ENCODE measurements at regions not wholly inside any gene's neighbourhood (a gene's known extent, or its start where the extent isn't known, plus 50 kb on each side); places are given as distances from the start of the nearest gene placed in this dataset.

DNA sequence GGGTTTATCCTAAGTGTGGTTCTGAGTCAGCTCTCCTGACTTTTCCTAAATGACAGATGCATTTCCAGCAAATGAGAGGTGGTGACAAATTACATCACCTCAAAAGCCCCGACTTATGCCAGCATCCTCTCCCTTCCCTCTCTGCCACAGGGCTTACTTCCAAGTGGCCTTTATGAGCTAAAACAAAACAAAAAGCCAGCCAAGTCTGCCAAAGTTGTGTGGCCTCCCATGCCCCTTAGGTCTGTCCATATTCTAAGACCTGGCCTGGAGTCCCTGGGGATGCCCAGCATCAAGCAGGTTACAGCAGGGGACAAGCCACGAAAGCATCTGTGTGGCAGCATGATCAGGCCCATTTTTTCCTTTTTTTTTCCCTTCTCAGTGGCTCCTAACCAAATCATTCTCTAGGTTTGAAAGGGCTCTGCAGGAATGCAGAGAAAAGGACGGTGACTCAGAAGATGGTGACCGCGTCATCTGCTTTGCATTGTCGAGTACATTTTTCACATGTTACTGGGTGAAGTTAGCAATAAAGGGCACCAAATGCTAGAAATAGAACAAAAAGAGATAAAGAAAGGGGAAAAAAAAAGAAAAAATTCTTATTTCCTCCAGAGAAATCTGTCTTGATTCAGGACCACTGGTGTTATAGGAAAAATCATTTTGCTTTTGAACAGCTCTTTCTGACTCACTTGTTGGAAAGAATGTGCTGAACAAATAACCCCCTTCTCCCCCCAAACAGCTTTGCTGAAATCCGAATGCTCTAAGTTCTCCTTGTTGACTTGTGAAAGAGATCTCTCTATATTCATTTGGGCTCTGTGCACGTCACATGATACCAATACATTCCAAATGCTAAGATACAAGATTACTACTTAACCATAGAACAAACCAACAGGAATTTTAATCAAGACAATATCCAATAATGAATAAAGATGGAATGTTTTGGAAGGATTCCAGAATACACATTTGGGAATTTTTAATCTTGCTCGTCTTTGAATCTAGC is 178.7 kb downstream of the EN1 start:
- no peak overlapping the region for H3K4me3 ChIP-seq (ENCODE audit: low read length)
- no peak overlapping the region for H3K9ac ChIP-seq (ENCODE audit: low read length)
- no peak overlapping the region for H3K27ac ChIP-seq (ENCODE audit: low read depth, low read length)

DNA sequence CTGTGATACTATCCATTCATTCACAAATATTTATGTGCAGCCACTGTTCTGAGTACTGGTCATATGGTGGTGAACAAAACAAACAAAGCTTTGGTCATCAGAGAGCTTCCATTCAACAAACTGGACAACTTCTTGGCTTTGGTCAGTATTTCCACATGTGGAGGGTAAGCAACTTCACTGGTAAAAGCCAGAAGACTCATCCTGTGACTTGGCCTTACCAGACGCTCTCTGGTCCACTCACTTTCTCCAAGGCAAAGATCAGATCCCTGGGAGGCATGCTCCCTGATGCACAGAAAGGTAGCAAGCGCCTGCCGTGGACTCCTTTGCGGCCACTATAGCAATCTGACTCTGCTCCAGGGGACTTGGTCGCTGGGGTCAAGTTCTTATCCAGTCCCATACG is 179.5 kb downstream of the EN1 start:
- Histone ChIP-seq H3K4me1 (ENCODE audit: control insufficient read depth, insufficient read depth, low read length) (no peaks in the 10 kb centered on the region), H3K36me3 (ENCODE audit: control insufficient read depth, insufficient read depth, low read length) (no peaks in the 10 kb centered on the region), H3K27ac (ENCODE audit: low read depth, low read length) (no peak overlapping the region), H3K9ac (ENCODE audit: low read length) (no peak overlapping the region), H3K4me3 (ENCODE audit: low read length) (no peak overlapping the region), H3K27me3 (ENCODE audit: control insufficient read depth, insufficient read depth, low read length) (no peaks in the 10 kb centered on the region)

More for the DNA sequence above, 178.7 kb downstream of the EN1 start:
- Histone ChIP-seq H3K27me3 (ENCODE audit: control insufficient read depth, insufficient read depth, low read length) (no peaks in the 10 kb centered on the region), H3K36me3 (ENCODE audit: control insufficient read depth, insufficient read depth, low read length) (no peaks in the 10 kb centered on the region), H3K4me1 (ENCODE audit: control insufficient read depth, insufficient read depth, low read length) (no peaks in the 10 kb centered on the region)

DNA sequence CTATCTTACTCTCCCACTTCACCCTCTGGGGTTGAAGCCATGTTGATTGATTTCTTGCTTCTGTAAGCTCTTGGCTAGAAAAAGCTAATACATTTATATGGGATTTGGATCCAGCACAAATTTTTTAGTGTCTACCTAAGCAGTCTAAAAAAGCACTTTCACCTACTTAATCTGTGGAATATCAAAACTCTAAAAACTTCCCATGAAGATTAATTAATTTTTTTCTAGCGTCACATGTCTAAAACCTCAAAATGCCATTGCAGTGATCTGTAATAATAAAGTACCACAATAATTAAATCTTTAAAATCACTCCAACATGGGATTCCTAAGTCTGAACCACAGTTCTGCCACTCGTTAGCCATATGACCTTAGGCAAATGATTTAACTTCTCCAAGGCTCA is 180.1 kb downstream of the EN1 start:
- Histone ChIP-seq H3K9ac (ENCODE audit: low read length) (no peak overlapping the region), H3K36me3 (ENCODE audit: control insufficient read depth, insufficient read depth, low read length) (no peaks in the 10 kb centered on the region), H3K4me1 (ENCODE audit: control insufficient read depth, insufficient read depth, low read length) (no peaks in the 10 kb centered on the region), H3K4me3 (ENCODE audit: low read length) (no peak overlapping the region), H3K27ac (ENCODE audit: low read depth, low read length) (no peak overlapping the region), H3K27me3 (ENCODE audit: control insufficient read depth, insufficient read depth, low read length) (no peaks in the 10 kb centered on the region)

DNA sequence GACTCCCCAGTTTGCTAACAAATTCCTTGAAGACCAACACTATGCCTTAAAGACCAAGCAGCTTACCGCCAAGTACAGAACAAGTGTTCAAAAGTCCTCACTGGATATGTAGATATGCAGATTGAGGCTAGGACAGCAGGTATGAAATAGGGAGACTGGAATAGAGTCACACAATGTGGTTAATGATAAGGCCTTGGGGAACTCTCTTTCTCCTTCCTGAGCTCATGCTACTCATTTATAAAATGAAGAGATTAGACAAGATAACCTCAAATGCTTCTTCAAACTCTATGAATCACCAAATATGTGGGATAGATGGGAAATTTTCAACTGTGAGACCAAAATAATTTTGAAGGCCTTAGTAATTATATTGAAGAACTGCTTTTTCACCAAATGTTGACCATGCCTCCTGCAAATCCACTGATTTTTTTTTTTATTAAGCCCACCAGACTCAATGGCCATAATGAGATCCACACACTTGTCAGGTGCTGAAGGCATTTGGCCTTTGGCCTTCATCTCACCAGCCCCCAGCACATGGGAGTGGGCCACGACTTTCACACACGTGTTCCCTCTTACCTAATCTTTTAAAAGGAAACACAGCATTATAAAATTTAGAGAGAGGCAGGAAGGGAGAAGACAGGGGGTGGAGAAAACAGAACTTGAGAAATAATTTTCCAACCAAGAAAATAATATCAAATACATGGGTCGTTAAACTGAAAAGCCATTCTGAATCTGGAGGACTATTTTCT is 181.5 kb downstream of the EN1 start:
- Histone ChIP-seq H3K36me3 (ENCODE audit: control insufficient read depth, insufficient read depth, low read length) (no peaks in the 10 kb centered on the region), H3K27me3 (ENCODE audit: control insufficient read depth, insufficient read depth, low read length) (no peaks in the 10 kb centered on the region), H3K4me1 (ENCODE audit: control insufficient read depth, insufficient read depth, low read length) (no peaks in the 10 kb centered on the region), H3K27ac (ENCODE audit: low read depth, low read length) (no peak overlapping the region), H3K4me3 (ENCODE audit: low read length) (no peak overlapping the region), H3K9ac (ENCODE audit: low read length) (no peak overlapping the region)

DNA sequence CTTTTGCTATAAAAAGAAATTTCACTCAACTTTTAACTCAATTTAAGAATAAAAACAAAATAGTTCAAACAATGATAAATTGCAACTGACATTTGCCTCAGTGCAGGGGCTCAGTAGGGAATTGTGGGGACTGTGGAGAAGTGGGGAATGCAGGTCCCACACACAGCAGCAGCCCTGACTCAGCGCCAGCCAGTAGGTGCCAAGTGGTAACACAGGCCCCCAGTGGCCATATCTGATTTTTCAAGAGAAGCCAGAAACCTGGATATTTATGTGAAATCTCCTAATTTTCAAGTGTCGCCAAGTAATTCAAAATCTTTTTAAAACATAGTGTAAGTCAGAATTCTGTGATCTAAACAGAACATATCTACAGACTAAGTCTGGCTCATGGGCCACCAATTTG is 186.3 kb downstream of the EN1 start:
- Histone ChIP-seq H3K27me3 (ENCODE audit: control insufficient read depth, insufficient read depth, low read length) (no peaks in the 10 kb centered on the region), H3K9ac (ENCODE audit: low read length) (no peak overlapping the region), H3K4me3 (ENCODE audit: low read length) (no peak overlapping the region), H3K4me1 (ENCODE audit: control insufficient read depth, insufficient read depth, low read length) (no peaks in the 10 kb centered on the region), H3K27ac (ENCODE audit: low read depth, low read length) (no peak overlapping the region), H3K36me3 (ENCODE audit: control insufficient read depth, insufficient read depth, low read length) (no peaks in the 10 kb centered on the region)

DNA sequence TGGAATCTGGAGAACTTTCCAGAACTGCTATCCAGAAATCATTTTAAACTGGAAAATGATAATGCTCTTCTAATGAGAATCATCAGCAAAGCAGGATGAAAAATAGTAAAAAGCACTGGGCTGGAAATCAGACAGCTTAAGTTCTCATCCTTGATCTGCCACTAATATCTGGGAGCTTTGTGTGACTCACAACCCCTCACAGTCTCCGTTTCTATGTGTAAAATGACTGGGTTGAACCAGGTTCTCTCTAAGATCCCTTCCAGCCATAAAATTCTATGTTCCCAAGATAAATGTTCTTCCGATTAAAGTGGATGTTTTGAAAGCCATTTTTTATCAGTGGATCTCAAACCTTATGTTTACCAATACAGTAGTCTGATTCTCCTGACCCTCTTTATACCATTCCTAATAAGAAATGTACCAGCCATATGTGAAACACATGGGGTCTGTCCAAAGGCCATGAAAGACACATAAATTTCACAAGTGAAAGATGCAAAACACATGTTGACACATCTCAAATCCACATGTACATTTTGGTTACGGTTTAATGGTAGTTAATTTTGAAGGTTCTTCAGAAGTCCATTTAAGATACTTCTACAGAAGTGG is 188.8 kb downstream of the EN1 start:
- H3K27me3 ChIP-seq (ENCODE audit: control insufficient read depth, insufficient read depth, low read length), result no peaks in the 10 kb centered on the region
- H3K27ac ChIP-seq (ENCODE audit: low read depth, low read length), result no peak overlapping the region
- H3K4me3 ChIP-seq (ENCODE audit: low read length), result no peak overlapping the region
- no peaks in the 10 kb centered on the region for H3K36me3 ChIP-seq (ENCODE audit: control insufficient read depth, insufficient read depth, low read length)
- H3K9ac ChIP-seq (ENCODE audit: low read length), result no peak overlapping the region
- no peaks in the 10 kb centered on the region for H3K4me1 ChIP-seq (ENCODE audit: control insufficient read depth, insufficient read depth, low read length)

DNA sequence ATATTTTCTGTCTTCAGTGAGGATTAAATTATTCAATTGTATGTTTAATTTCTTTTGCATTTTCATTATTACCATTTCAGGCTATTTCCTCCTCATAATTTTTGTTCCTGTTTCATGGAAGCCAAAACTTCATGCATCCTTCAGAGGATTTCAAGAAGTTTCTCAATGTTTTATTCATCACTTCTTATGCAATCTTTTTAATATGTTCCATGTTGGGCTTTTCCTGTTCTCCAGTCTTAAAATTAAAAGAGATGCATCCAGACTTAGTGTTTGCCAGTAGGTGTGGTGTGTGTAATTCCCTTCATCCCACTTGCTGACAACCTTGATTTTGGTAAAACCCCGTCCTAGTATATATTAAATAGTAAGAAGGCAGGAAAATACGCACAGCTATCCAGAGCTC is 190.0 kb downstream of the EN1 start:
- Histone ChIP-seq H3K4me1 (ENCODE audit: control insufficient read depth, insufficient read depth, low read length) (no peaks in the 10 kb centered on the region), H3K9ac (ENCODE audit: low read length) (no peak overlapping the region), H3K36me3 (ENCODE audit: control insufficient read depth, insufficient read depth, low read length) (no peaks in the 10 kb centered on the region), H3K4me3 (ENCODE audit: low read length) (no peak overlapping the region), H3K27ac (ENCODE audit: low read depth, low read length) (no peak overlapping the region), H3K27me3 (ENCODE audit: control insufficient read depth, insufficient read depth, low read length) (no peaks in the 10 kb centered on the region)

DNA sequence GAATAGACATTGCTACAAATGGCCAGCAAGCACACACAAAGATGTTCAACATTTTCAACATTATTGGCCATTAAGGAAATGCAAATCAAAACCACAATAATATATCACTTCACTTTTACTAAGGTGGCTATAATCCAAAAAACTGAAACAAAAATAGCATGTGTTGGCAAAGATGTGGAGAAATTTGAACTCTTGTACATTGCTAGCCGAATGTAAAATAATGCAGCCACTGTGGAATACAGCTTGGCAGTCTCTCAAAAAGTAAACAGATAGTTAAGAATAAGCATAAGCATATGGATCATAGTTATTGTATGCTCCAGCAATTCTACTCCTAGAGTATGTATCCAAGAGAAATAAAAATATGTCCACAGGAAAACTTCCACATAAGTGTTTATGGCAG is 192.5 kb downstream of the EN1 start:
- Histone ChIP-seq H3K4me3 (ENCODE audit: low read length) (no peak overlapping the region), H3K9ac (ENCODE audit: low read length) (no peak overlapping the region), H3K4me1 (ENCODE audit: control insufficient read depth, insufficient read depth, low read length) (no peaks in the 10 kb centered on the region), H3K27ac (ENCODE audit: low read depth, low read length) (no peak overlapping the region), H3K36me3 (ENCODE audit: control insufficient read depth, insufficient read depth, low read length) (no peaks in the 10 kb centered on the region), H3K27me3 (ENCODE audit: control insufficient read depth, insufficient read depth, low read length) (no peaks in the 10 kb centered on the region)

DNA sequence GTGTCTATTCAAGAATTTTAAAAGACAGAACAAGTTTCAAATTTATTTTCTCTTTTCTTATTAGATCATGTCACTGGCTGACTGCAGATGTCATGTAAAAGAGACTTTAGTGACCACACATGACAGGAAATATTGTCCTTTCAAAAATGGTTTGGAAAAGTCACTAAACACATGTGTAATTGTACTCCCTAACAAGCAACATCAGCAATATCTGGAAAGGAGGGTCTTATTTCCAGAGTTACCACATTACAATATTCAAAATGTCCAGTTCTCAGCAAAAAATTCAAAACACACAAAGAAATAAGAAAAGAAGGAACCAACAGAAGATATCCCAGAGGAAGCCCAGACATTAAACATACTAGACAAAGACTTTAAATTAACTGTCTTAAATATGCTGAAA is 197.1 kb downstream of the EN1 start:
- Histone ChIP-seq H3K36me3 (ENCODE audit: control insufficient read depth, insufficient read depth, low read length) (no peaks in the 10 kb centered on the region), H3K4me3 (ENCODE audit: low read length) (no peak overlapping the region), H3K27me3 (ENCODE audit: control insufficient read depth, insufficient read depth, low read length) (no peaks in the 10 kb centered on the region), H3K27ac (ENCODE audit: low read depth, low read length) (no peak overlapping the region), H3K9ac (ENCODE audit: low read length) (no peak overlapping the region), H3K4me1 (ENCODE audit: control insufficient read depth, insufficient read depth, low read length) (no peaks in the 10 kb centered on the region)

DNA sequence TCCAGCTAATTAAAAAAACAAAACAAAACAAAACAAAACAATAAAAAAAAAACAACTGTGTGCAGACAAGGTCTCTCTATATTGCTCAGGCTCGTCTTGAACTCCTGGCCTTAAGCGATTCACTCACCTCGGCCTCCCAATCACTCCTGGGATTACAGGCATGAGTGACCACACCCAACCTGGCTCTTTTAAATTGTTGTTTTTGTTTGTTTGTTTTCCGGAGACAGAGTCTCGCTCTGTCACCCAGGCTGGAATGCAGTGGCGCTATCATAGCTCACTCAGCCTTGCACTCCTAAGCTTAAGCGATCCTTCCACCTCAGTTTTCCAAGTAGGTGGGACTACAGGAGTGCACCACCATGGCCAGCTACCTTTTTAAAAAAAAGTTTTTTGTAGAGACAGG is 201.6 kb downstream of the EN1 start:
- Histone ChIP-seq H3K9ac (ENCODE audit: low read length) (no peak overlapping the region), H3K36me3 (ENCODE audit: control insufficient read depth, insufficient read depth, low read length) (no peaks in the 10 kb centered on the region), H3K4me3 (ENCODE audit: low read length) (no peak overlapping the region), H3K4me1 (ENCODE audit: control insufficient read depth, insufficient read depth, low read length) (no peaks in the 10 kb centered on the region), H3K27ac (ENCODE audit: low read depth, low read length) (no peak overlapping the region), H3K27me3 (ENCODE audit: control insufficient read depth, insufficient read depth, low read length) (no peaks in the 10 kb centered on the region)

DNA sequence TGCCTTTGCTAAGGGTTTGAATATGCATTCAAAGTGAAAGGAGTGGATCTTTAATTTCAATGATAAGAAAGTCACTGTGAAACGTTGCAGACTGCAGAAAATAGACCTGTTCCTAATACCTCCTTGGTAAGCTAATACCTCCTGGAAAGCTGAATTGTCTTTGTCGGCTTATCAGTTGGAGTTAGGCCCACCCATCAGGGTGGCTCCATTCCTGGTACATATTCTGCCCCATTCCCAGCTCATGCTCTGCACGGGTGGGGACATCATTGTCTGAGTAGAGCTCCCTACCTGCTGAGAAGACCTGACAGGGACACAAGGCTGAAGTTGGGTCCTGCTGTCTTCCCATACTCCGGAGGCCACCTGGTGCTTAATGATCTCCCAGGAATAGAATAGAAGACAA is 203.3 kb downstream of the EN1 start:
- no peak overlapping the region for H3K4me3 ChIP-seq (ENCODE audit: low read length)
- H3K36me3 ChIP-seq (ENCODE audit: control insufficient read depth, insufficient read depth, low read length), result no peaks in the 10 kb centered on the region
- H3K27me3 ChIP-seq (ENCODE audit: control insufficient read depth, insufficient read depth, low read length), result no peaks in the 10 kb centered on the region
- no peak overlapping the region for H3K27ac ChIP-seq (ENCODE audit: low read depth, low read length)
- H3K4me1 ChIP-seq (ENCODE audit: control insufficient read depth, insufficient read depth, low read length), result no peaks in the 10 kb centered on the region
- H3K9ac ChIP-seq (ENCODE audit: low read length), result no peak overlapping the region

DNA sequence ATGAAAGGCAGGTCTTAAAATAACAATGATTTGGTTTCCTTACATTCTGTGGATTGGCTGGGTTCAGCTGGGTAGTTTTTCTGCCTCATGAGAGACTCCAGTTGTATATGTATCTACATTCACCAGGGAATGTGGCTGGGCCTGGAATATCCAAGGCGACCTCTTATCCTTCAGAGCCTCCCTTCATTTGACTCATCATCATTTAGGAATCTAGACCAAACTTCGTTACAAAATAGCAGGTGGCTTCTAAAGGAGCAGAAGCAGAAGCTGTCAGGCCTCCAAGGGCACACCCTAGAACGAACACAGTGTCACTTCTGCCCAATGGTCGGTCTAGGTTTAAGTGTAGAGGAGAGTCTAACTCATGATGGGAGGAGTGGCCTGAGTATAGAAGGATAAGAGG is 204.2 kb downstream of the EN1 start:
- H3K36me3 ChIP-seq (ENCODE audit: control insufficient read depth, insufficient read depth, low read length), result no peaks in the 10 kb centered on the region
- H3K4me3 ChIP-seq (ENCODE audit: low read length), result no peak overlapping the region
- H3K27ac ChIP-seq (ENCODE audit: low read depth, low read length), result no peak overlapping the region
- H3K27me3 ChIP-seq (ENCODE audit: control insufficient read depth, insufficient read depth, low read length), result no peaks in the 10 kb centered on the region
- no peaks in the 10 kb centered on the region for H3K4me1 ChIP-seq (ENCODE audit: control insufficient read depth, insufficient read depth, low read length)
- H3K9ac ChIP-seq (ENCODE audit: low read length), result no peak overlapping the region

All from rectal smooth muscle tissue (tissue), 1 donor.